ENCODE measurements at regions not wholly inside any gene's neighbourhood (a gene's known extent, or its start where the extent isn't known, plus 50 kb on each side); places are given as distances from the start of the nearest gene placed in this dataset.

DNA sequence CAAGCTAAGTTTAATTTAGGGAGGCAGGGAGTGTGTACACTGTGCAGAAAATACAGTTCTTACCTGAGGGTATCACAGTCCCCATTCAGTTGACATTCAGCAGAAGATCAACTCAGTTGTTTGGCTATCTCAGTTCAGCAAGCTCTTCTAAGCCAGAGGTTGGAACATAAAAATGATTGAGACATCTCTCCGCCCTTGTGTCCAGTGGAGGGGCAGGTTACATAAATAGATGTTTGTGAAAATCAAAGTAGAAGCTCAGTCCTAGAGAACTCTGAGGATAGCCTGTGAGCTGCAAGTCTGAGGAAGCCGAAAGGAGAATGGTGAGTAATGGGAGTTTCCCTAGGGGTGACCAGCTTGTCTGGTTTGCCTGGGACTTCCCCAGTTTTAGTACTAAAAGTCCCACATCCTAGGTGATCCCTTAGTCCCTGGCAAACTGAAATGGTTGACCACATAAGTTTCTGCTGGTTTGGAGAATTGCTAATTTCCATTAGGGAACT lies 251.4 kb upstream of the ATP2B1 start (continued):
- TF ChIP-seq NFYB (IDR thresholded peaks at IDR 0.05; ENCODE audit: insufficient read depth, low read depth, low read length) = no peak
- TF ChIP-seq, protein P1, sequence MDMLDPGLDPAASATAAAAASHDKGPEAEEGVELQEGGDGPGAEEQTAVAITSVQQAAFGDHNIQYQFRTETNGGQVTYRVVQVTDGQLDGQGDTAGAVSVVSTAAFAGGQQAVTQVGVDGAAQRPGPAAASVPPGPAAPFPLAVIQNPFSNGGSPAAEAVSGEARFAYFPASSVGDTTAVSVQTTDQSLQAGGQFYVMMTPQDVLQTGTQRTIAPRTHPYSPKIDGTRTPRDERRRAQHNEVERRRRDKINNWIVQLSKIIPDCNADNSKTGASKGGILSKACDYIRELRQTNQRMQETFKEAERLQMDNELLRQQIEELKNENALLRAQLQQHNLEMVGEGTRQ (IDR thresholded peaks at IDR 0.05; ENCODE audit: borderline replicate concordance, low read depth, low read length) = no peak
- TF ChIP-seq IKZF2 (IDR thresholded peaks at IDR 0.05) = peak; percentile 96
- TF ChIP-seq MXI1 (IDR thresholded peaks at IDR 0.05; ENCODE audit: low read depth, low read length) = no peak
- TF ChIP-seq REST (IDR thresholded peaks at IDR 0.05; ENCODE audit: low read depth, low read length) = 0 out of 2 replicates have a peak, but pooled peaks have one; percentile 24
- TF ChIP-seq, protein P2, sequence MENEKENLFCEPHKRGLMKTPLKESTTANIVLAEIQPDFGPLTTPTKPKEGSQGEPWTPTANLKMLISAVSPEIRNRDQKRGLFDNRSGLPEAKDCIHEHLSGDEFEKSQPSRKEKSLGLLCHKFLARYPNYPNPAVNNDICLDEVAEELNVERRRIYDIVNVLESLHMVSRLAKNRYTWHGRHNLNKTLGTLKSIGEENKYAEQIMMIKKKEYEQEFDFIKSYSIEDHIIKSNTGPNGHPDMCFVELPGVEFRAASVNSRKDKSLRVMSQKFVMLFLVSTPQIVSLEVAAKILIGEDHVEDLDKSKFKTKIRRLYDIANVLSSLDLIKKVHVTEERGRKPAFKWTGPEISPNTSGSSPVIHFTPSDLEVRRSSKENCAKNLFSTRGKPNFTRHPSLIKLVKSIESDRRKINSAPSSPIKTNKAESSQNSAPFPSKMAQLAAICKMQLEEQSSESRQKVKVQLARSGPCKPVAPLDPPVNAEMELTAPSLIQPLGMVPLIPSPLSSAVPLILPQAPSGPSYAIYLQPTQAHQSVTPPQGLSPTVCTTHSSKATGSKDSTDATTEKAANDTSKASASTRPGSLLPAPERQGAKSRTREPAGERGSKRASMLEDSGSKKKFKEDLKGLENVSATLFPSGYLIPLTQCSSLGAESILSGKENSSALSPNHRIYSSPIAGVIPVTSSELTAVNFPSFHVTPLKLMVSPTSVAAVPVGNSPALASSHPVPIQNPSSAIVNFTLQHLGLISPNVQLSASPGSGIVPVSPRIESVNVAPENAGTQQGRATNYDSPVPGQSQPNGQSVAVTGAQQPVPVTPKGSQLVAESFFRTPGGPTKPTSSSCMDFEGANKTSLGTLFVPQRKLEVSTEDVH (IDR thresholded peaks at IDR 0.05; ENCODE audit: low read depth, partially characterized antibody) = no peak
- peak; percentile 92 for TF ChIP-seq RUNX3 (IDR thresholded peaks at IDR 0.05; ENCODE audit: low read length)
- no peak for TF ChIP-seq ZBTB4 (CRISPR knock-in tag; IDR thresholded peaks at IDR 0.05)
- no peak; the same call in 1 of the 2 replicates for TF ChIP-seq MTA3 (IDR thresholded peaks at IDR 0.05; ENCODE audit: borderline replicate concordance, low read length)
- no peak for TF ChIP-seq ZNF384 (IDR thresholded peaks at IDR 0.05; ENCODE audit: borderline replicate concordance, low read depth, low read length)
- no peak for TF ChIP-seq CHD1 (IDR thresholded peaks at IDR 0.05; ENCODE audit: low read depth, low read length)
- no peak; the same call in 1 of the 2 replicates for TF ChIP-seq CBX5 (IDR thresholded peaks at IDR 0.05; ENCODE audit: low read depth)
- TF ChIP-seq POLR2AphosphoS2 (IDR thresholded peaks at IDR 0.05; ENCODE audit: low read depth, low read length) = no peak
- no peak for TF ChIP-seq STAT3 (IDR thresholded peaks at IDR 0.05; ENCODE audit: low read depth, low read length)
- TF ChIP-seq, protein P3, sequence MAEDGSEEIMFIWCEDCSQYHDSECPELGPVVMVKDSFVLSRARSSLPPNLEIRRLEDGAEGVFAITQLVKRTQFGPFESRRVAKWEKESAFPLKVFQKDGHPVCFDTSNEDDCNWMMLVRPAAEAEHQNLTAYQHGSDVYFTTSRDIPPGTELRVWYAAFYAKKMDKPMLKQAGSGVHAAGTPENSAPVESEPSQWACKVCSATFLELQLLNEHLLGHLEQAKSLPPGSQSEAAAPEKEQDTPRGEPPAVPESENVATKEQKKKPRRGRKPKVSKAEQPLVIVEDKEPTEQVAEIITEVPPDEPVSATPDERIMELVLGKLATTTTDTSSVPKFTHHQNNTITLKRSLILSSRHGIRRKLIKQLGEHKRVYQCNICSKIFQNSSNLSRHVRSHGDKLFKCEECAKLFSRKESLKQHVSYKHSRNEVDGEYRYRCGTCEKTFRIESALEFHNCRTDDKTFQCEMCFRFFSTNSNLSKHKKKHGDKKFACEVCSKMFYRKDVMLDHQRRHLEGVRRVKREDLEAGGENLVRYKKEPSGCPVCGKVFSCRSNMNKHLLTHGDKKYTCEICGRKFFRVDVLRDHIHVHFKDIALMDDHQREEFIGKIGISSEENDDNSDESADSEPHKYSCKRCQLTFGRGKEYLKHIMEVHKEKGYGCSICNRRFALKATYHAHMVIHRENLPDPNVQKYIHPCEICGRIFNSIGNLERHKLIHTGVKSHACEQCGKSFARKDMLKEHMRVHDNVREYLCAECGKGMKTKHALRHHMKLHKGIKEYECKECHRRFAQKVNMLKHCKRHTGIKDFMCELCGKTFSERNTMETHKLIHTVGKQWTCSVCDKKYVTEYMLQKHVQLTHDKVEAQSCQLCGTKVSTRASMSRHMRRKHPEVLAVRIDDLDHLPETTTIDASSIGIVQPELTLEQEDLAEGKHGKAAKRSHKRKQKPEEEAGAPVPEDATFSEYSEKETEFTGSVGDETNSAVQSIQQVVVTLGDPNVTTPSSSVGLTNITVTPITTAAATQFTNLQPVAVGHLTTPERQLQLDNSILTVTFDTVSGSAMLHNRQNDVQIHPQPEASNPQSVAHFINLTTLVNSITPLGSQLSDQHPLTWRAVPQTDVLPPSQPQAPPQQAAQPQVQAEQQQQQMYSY (CRISPR knock-in tag; IDR thresholded peaks at IDR 0.05) = no peak

All from GM12878 (cell line).